HCT116 (cell line): ENCODE measurements at regions not wholly inside any gene's neighbourhood (a gene's known extent, or its start where the extent isn't known, plus 50 kb on each side); places are given as distances from the start of the nearest gene placed in this dataset.

Experiments
- POLR2A ChIP-seq: IDR thresholded peaks from 2 replicates; pipeline ENCODE4 v1.7.0; 2011; ENCODE audit warnings: borderline replicate concordance; ENCODE audit not compliant: insufficient read depth, insufficient read length; ENCODE audit errors: extremely low read depth
- TF ChIP-seq, protein P1 (sequence below): IDR thresholded peaks from 2 replicates; pipeline ENCODE4 v1.6.1; 2012

DNA sequence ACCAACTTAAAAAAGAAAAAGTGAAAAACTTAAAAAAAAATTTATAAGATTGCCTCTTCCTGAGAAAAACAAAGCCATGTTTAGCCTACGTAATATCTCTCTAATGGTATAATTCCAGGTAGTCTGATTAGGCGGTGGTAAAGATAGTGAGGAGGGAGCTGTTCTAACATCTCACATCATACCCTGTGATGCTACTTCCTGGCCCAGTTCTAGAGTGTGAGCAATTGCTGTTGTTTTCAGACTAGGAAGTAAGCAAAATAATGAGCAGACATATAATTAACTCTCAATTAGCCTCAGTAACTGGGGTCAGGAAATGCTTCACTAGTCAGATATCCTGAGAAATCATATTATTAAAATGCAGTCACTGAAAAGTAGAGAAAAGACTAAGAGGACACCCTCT, 113.9 kb downstream of the PHLDA1 start:
- TF ChIP-seq, protein P1, sequence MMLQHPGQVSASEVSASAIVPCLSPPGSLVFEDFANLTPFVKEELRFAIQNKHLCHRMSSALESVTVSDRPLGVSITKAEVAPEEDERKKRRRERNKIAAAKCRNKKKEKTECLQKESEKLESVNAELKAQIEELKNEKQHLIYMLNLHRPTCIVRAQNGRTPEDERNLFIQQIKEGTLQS: no peak
- no peak for TF ChIP-seq POLR2A
